GM12864 (cell line): ENCODE measurements at regions not wholly inside any gene's neighbourhood (a gene's known extent, or its start where the extent isn't known, plus 50 kb on each side); places are given as distances from the start of the nearest gene placed in this dataset.

ENCODE experiments used
- DNase-seq: peaks from one replicate; pipeline ENCODE4 v3.0.0-alpha.2; 2011; ENCODE audit warnings: low read depth
- H3K4me3 ChIP-seq: 2 replicates; pipeline ENCODE4 v1.5.1; 2011; ENCODE audit warnings: mild to moderate bottlenecking, low read depth, low read length, control low read depth
- TF ChIP-seq, protein P1 (sequence below): IDR thresholded peaks from 2 replicates; pipeline ENCODE4 v1.5.1; 2011; ENCODE audit warnings: low read depth, mild to moderate bottlenecking, moderate library complexity, low read length, control low read depth, inconsistent platforms; ENCODE audit errors: missing control alignments

DNA sequence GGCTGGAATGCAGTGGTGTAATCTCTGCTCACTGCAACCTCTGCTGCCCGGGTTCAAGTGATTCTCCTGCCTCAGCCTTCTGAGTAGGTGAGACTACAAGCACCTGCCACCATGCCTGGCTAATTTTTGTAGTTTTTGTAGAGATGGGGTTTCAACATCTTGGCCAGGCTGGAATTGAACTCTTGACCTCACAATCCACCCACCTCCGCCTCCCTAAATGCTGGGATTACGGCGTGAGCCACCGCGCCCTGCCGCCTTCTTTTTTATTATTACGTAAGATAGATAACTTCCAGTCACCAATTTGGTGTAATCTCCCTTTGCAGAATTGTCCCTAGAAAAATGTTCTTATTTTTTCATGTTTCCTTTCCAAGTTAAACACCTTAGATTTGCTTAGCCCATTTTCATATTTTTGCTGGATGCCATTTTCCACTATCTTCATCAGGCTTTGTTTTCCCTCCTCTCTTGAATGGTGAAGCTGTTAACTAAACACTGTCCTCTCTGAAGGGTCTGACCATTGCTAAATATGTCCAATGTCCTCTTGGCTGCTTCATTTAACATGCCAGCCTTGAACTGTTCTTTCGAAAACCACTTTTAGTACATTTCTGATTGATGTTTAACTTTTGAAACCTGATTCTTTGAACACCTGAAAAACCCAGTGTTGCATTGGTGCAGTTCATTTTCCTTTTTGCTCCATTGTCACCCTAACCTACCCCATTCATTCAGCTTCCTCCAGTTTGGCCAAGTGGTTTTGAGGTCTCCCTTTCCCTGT, 135.1 kb upstream of the PIK3R1 start:
- DNase-seq, result no peak
- no peak overlapping the region for H3K4me3 ChIP-seq
- TF ChIP-seq, protein P1, sequence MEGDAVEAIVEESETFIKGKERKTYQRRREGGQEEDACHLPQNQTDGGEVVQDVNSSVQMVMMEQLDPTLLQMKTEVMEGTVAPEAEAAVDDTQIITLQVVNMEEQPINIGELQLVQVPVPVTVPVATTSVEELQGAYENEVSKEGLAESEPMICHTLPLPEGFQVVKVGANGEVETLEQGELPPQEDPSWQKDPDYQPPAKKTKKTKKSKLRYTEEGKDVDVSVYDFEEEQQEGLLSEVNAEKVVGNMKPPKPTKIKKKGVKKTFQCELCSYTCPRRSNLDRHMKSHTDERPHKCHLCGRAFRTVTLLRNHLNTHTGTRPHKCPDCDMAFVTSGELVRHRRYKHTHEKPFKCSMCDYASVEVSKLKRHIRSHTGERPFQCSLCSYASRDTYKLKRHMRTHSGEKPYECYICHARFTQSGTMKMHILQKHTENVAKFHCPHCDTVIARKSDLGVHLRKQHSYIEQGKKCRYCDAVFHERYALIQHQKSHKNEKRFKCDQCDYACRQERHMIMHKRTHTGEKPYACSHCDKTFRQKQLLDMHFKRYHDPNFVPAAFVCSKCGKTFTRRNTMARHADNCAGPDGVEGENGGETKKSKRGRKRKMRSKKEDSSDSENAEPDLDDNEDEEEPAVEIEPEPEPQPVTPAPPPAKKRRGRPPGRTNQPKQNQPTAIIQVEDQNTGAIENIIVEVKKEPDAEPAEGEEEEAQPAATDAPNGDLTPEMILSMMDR, result no peak

DNA sequence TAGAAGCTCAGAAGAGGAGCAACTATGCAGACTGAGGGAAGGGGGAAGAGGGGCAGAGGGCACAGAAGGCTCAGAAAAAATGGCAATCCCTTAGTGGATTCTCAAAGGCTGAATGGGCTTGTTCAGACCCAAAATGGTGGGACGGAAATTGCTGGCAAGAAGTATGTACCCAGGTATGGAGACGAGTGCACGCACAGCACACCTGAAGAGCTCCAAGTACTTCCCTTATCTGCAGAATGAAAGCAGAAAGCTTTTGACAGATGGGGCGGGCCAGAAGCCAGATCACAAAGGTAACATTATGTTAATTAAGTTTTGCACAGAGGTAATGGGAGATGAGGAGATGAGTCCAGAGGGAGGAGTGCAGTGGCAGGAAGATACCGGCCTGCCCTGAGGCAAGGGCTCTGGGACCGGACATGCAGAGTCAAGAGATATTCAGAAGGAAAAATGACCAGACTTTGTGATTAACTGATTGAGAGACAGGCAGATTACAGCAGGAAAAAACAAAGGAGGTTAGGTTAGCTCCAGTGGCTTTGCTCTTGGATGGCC, 138.1 kb upstream of the PIK3R1 start:
- DNase-seq, result no peak
- H3K4me3 ChIP-seq, result no peak overlapping the region
- TF ChIP-seq, protein P1, result no peak

DNA sequence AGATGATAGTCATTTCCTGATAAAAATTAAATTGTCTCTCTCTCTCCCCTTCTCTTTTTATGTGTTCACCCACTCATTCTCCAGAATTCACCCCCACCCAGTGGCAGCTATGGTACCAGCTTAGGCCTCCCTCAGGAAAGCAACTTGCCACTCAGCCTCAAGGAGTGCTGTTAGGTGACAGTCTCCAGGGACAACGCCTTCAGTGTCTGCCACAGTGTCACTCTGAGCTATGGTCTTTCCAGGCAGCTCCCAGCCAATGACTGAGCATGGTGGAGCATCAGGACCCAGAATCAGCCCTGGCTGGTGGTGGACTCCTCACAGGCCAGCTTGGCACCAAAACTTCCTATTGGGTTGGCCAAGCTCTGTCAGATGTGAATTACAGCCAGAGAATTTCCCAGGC, 140.9 kb upstream of the PIK3R1 start:
- TF ChIP-seq, protein P1, result no peak
- no peak for DNase-seq
- H3K4me3 ChIP-seq, result no peak overlapping the region

DNA sequence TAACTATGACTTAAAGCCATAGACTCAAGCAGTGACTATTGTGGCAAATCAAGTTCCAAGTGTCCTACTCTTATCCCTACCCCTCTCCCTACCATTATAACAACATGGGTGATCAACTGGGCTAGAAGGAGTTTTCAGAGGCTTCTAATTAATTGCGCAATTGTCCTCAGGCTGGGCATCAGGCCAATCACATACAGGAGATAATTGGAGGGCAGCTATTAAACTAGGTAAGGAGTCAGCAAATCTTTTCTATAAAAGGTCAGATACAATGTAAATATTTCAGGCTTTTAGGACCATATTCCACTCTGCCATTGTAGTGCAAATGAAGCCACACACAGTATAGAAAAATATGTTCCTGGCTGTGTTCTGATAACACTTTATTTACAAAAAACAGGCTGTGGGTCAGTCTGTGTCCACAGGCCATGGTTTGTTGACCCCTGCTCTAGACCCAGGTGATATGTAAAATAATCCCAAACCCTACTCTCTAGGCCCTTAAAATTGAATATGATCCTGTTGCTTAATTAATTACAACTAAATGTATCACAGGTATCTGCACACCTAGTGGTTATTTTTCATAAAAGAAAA, 141.4 kb upstream of the PIK3R1 start:
- DNase-seq, result no peak
- H3K4me3 ChIP-seq, result no peak overlapping the region
- TF ChIP-seq, protein P1, result no peak

DNA sequence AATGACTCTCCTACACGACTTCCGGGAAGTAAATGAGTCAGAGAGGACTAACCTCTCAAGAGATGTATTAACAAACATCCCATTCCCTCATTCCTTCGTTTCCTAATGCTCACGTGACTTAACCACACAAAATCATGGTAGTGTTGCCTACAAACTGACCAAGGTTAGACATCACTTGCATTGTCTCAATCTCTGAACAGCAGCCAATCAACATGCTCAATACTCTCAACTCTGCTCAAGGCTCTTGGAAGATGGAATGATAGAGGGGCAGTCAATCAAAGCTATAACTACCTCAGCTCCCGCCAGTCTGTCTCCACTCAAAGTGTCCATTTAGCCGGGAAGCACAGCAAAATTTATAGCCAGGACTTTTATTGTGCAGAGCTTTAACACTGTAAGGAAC, 143.8 kb upstream of the PIK3R1 start:
- H3K4me3 ChIP-seq, result no peak overlapping the region
- DNase-seq, result no peak
- TF ChIP-seq, protein P1, result no peak

DNA sequence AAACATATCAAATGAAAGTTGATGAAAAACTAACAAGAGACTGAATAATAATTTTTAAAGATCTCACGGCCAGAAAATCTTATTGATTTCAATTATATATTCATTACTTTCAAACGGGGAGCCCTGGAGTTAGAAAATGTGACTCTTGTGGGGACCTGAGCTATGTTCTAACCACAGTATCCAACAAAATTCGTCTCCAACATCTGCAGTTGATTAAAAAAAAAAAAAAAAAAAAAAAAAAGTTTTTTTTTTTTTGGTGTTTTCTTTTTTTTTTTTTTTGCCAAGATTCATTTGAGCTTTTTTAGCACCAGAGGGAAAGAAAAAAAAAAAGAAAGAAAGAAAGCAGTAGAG, 144.3 kb upstream of the PIK3R1 start:
- H3K4me3 ChIP-seq, result no peak overlapping the region
- DNase-seq, result no peak
- TF ChIP-seq, protein P1, result no peak
